ENCODE measurements at regions not wholly inside any gene's neighbourhood (a gene's known extent, or its start where the extent isn't known, plus 50 kb on each side); places are given as distances from the start of the nearest gene placed in this dataset.

- no peak for TF ChIP-seq CTCF (conservative IDR thresholded peaks at IDR 0.05; ENCODE audit: low read length)
- no peak for TF ChIP-seq EZH2phosphoT487 (IDR thresholded peaks at IDR 0.05; ENCODE audit: borderline replicate concordance, low read depth, low read length)
Observed at GRCh38 chr20:1718604-1719384, 61.2 kb upstream of the SIRPG start.
